SK-N-MC (cell line): ENCODE measurements at regions not wholly inside any gene's neighbourhood (a gene's known extent, or its start where the extent isn't known, plus 50 kb on each side); places are given as distances from the start of the nearest gene placed in this dataset.

Experiments
- DNase-seq: peaks from one replicate; pipeline ENCODE4 v3.0.0-alpha.2; 2011; ENCODE audit warnings: low read depth, low spot score
- H3K27ac ChIP-seq: fragments of 200-600 bp; sonication (generic); 2 replicates; pipeline ENCODE4 v1.5.1; 2016; ENCODE audit warnings: mixed run types
- H3K36me3 ChIP-seq: fragments of 200-600 bp; sonication (generic); 2 replicates; pipeline ENCODE4 v1.6.1; 2017; ENCODE audit warnings: antibody characterized with exemption, low read length, mixed read lengths; ENCODE audit not compliant: insufficient read depth
- H3K4me3 ChIP-seq: fragments of 200-600 bp; sonication (generic); 2 replicates; pipeline ENCODE4 v1.5.1; 2016
- H3K9ac ChIP-seq: fragments of 200-600 bp; sonication (generic); 2 replicates; pipeline ENCODE4 v1.8.0; 2017; ENCODE audit warnings: mixed run types, mixed read lengths; ENCODE audit not compliant: insufficient read length
- H3K9me3 ChIP-seq: fragments of 200-600 bp; sonication (generic); 2 replicates; pipeline ENCODE4 v1.6.1; 2017; ENCODE audit warnings: low read depth, mild to moderate bottlenecking, antibody characterized with exemption, low read length, moderate library complexity, mixed read lengths
- EZH2 ChIP-seq: fragments of 200-600 bp; sonication (generic); IDR thresholded peaks from one replicate; pipeline ENCODE4 v1.6.1; 2017; ENCODE audit warnings: antibody characterized with exemption
- FOXP2 ChIP-seq: optimal IDR thresholded peaks from 2 replicates; pipeline ENCODE3; 2011; ENCODE audit warnings: mild to moderate bottlenecking, moderate library complexity; ENCODE audit not compliant: insufficient read depth; ENCODE audit errors: extremely low read length, control extremely low read depth
- POLR2AphosphoS5 ChIP-seq: IDR thresholded peaks from 2 replicates; pipeline ENCODE4 v1.6.1; 2012; ENCODE audit warnings: mild to moderate bottlenecking, low read depth, low read length, borderline replicate concordance

DNA sequence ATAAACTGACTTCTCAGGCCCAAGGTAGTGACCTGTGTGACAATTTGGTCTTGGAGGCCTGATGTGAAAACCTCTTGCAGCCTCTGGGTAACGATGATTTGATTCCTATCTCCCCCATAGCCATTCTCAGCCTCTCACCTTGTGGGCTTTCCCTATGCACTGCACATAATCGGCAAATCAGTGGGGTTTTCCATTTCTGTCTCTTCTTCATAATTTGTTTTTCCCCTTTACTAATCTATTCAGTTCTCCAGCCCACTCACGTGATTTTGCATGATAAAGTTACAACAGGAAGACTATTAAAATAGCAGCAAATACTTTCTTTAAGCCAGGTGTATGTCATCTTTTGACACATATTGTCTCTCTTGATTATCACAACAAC, 893.7 kb downstream of the TFAP2A start:
- Histone ChIP-seq H3K4me3 (no peak overlapping the region), H3K36me3 (no peaks in the 10 kb centered on the region), H3K9ac (no peak overlapping the region), H3K9me3 (no peaks in the 10 kb centered on the region), H3K27ac (no peak overlapping the region)
- DNase-seq: no peak
- TF ChIP-seq EZH2: no peak
- TF ChIP-seq POLR2AphosphoS5: no peak
- TF ChIP-seq FOXP2: no peak

DNA sequence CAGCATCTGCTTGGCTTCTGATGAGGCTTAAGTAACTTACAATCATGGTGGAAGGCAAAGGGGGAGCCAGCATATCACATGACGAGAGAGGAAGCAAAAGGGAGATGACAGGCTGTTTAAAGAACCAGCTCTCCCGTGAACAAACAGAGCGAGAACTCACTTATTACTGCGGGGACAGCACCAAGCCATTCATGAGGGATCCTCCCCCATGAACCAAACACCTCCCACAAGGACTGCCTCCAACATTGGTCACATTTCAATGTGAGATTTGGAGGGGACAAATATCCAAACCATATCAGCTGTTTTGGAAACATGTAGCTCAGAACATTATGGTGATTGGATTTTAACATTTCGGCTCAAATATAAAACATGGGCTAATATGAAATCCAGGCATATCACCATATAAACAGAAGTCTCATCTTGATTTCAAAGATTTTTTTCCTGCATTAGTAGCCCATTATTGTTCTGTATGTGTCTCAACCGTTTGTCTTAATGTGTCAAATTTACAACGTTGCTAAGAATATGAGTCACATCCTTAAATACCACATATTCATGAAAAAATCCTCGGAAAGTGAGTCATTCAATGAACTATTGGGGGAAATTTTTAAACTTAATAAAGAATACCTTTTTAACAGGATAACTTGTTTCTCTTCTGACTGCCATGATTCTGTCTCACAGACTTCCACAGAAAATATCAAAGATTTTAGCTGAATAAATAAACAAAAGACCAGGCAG, 894.3 kb downstream of the TFAP2A start:
- H3K27ac ChIP-seq: no peak overlapping the region

DNA sequence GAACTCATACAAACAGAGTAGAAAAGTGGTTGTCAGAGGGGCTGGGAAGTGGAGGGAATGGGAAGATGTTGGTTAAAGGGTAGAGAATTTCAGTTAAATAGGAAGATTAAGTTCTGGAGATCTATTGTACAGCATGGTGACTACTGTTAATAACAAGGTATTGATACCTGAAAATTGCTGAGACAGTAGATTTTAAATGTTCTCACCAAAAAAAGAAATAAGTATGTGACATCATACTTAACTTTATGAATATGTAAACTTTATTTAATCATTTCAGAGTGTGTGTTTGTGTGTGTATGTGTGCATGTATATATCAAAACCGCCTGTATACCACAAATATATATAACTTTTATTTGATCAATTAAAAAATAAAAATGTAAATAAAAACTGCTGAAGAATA, 896.4 kb downstream of the TFAP2A start:
- H3K9me3 ChIP-seq: no peaks in the 10 kb centered on the region
- H3K4me3 ChIP-seq: no peak overlapping the region
- no peak overlapping the region for H3K9ac ChIP-seq
- no peaks in the 10 kb centered on the region for H3K36me3 ChIP-seq
- no peak for DNase-seq
- H3K27ac ChIP-seq: no peak overlapping the region
- TF ChIP-seq EZH2: no peak
- no peak for TF ChIP-seq POLR2AphosphoS5
- no peak for TF ChIP-seq FOXP2

More for the DNA sequence above, 894.3 kb downstream of the TFAP2A start:
- Histone ChIP-seq H3K9me3 (no peaks in the 10 kb centered on the region), H3K36me3 (no peaks in the 10 kb centered on the region), H3K4me3 (no peak overlapping the region), H3K9ac (no peak overlapping the region)
- DNase-seq: no peak
- TF ChIP-seq EZH2 (no peak), FOXP2 (no peak), POLR2AphosphoS5 (no peak)

DNA sequence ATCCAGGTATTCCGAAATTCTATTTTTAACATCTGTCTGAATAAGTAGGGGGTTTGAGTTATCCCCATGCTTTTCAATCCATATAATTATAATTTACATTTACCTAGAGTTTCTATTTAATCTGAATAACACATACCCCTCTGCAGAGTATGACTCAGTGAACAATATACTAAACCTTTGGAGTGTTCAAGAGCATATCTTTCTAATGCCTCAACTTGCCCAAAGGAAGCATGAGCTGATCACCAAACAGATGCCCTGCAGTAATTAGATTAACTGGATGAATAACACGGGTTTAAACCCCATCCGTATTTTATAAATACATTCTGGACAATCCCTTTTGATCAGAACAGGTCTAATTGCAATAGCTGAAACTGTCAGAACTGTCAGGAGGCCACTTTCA, 897.1 kb downstream of the TFAP2A start:
- Histone ChIP-seq H3K27ac (no peak overlapping the region), H3K9me3 (no peaks in the 10 kb centered on the region), H3K36me3 (no peaks in the 10 kb centered on the region), H3K9ac (no peak overlapping the region), H3K4me3 (no peak overlapping the region)
- TF ChIP-seq FOXP2: no peak
- TF ChIP-seq POLR2AphosphoS5: no peak
- TF ChIP-seq EZH2: no peak
- no peak for DNase-seq

DNA sequence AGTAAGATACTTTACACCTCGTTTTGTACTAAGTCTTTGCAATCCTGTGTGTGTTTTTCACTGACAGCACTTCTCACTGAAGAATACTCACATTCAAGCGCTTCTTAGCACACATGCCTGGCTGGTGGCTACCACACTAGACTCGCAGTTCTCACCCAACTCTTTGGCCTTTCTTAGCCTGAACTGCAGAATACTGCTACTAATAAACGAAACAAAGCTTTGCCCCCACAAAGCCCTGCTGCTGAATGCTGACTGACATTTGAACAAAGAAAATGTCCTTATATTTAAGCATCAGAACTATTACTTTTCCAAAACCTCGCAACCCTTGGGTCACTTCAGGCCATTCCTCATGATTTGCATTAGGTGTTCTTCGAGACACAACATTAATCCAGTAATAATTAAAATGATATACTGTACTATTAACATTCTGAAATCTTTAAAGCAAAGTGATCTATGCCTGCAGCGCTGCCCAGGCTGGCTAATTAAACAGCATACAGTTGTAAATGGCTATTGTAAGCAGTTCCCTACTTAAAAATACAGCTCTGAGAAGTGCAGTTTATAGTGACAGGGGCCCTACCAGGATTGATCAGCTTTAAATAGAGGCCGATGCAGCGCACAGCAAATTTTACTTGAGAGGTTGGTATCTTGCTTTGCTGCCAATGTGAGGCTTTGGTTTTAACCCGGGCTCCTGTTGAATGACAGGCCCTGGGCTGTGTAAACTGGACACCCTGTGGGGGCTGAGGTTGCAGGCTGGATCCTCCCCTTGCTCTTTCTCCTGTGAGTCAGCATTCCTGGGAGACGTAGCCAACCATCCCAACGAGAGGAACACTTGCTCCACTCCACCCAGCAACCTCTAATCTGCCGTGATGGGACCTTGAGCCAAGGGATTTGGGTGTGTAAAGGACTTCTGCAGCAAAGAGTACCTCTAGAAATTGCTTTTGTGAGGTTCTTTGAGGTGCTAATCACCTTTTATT, 899.0 kb downstream of the TFAP2A start:
- Histone ChIP-seq H3K36me3 (no peaks in the 10 kb centered on the region), H3K9ac (peak overlapping the region; percentile 33), H3K9me3 (no peaks in the 10 kb centered on the region), H3K27ac (no peak overlapping the region), H3K4me3 (no peak overlapping the region)
- DNase-seq: no peak
- TF ChIP-seq EZH2 (no peak), POLR2AphosphoS5 (no peak), FOXP2 (no peak)

DNA sequence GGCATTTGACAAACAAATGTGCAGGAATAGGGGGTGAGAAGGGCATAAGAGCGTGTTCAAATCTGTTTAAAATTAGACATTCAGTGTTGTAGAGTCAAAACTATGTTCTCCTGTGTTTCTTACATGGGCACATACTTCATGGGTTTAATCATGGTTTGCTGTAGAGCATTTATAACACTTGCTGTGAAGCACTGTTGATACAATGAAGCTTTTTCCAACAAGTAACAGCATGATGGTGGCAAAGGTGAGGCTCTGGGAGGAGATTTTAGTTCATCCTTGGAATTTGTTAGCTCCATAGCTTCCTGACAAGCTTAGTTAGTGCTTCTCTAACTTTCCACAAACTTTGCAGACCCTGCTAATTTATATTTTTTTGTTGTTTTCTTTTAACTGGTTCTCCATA, 900.7 kb downstream of the TFAP2A start:
- no peak overlapping the region for H3K27ac ChIP-seq
- no peak overlapping the region for H3K4me3 ChIP-seq
- DNase-seq: no peak
- H3K36me3 ChIP-seq: no peaks in the 10 kb centered on the region
- TF ChIP-seq FOXP2 (no peak), EZH2 (no peak), POLR2AphosphoS5 (no peak)
- no peaks in the 10 kb centered on the region for H3K9me3 ChIP-seq
- H3K9ac ChIP-seq: no peak overlapping the region

DNA sequence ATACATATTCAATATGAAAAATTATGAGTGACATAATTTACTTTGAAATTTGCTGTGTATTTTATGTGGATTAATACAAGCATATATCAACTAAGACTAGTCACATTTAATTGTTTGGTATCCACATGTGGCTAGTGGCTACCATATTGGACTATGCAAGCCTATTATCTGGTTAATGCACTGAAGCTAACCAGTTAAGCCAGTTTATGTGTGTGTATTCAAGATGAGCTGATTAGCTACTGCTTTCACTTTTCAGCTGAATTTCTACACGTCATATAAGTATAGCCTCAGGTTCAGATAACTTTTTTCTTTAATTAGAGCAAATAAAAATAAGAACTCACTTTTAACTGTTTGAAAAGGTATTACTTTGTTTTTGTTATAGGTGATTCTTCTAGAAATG, 903.7 kb downstream of the TFAP2A start:
- no peak for DNase-seq
- no peak overlapping the region for H3K4me3 ChIP-seq
- TF ChIP-seq FOXP2 (no peak), EZH2 (no peak), POLR2AphosphoS5 (no peak)
- no peaks in the 10 kb centered on the region for H3K36me3 ChIP-seq
- no peak overlapping the region for H3K9ac ChIP-seq
- H3K9me3 ChIP-seq: peaks cover 2% of the 10 kb centered on the region; the same call in 1 of the 2 replicates
- no peak overlapping the region for H3K27ac ChIP-seq

DNA sequence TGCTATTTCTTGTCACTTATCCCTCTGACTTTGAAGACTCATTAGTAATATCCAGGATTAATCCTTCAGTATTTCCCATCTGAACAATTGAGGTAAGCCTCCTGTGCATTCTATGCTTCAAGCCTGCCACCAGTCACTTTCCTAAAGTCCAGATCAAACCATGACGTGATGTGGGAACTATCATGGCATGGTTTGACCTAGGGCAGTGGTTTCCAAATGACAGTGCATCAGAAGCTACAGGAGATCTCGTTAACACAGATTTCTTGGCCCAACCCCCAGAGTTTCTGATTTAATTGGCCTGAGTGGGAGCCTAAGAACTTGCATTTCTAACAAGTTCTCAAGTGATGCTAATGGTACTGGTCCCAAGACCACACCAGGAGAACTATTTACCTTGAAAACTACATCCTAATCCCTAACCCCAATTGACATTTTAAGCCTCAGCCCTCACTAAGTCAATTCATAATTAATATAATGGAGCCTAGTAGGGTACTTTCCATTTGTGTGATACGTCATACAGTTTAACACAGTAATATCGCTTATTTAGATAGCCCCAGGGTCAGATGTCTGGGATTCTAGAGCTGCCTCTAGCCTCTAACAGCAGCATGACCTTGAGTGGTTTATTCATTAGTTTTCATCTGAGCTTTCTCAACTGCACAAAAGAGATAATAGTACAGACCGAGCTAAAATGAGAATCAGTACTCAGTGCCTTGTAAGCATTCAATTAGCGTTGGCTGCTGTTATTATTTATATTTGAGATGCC, 907.6 kb downstream of the TFAP2A start:
- no peak for DNase-seq
- Histone ChIP-seq H3K9me3 (peaks cover 2% of the 10 kb centered on the region; the same call in 1 of the 2 replicates), H3K27ac (no peak overlapping the region), H3K36me3 (no peaks in the 10 kb centered on the region), H3K9ac (no peak overlapping the region), H3K4me3 (no peak overlapping the region)
- TF ChIP-seq POLR2AphosphoS5 (no peak), EZH2 (no peak), FOXP2 (no peak)
